SKM-1 treated with dmso at 0.1 percent for 144 hours (cell line): ENCODE measurements at regions not wholly inside any gene's neighbourhood (a gene's known extent, or its start where the extent isn't known, plus 50 kb on each side); places are given as distances from the start of the nearest gene placed in this dataset.

Experiments used
- DNase-seq: peaks from one replicate; lab custom pipeline; 2025; ENCODE audit not compliant: unreplicated experiment; lab: John Stamatoyannopoulos, UW

DNA sequence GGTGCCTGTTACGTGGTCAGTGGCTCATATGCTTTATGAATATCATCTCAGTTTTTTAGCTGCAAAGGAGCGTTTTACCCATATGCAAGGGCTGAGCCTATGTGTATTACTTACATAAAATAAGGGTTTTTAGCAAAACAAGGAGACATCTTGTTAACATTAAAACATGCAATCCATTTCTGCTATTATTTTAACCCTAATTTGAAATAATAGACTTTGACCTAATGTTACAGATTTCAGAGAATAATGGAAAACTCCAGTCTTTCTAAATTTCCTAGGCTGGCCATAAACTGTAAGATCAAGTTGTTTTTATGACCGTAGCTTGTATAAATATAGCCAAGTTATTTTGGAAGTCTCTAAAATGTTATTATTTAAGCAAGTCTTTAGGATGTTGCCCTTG lies 121.1 kb upstream of the SEMA6A start:
- no peak for DNase-seq

DNA sequence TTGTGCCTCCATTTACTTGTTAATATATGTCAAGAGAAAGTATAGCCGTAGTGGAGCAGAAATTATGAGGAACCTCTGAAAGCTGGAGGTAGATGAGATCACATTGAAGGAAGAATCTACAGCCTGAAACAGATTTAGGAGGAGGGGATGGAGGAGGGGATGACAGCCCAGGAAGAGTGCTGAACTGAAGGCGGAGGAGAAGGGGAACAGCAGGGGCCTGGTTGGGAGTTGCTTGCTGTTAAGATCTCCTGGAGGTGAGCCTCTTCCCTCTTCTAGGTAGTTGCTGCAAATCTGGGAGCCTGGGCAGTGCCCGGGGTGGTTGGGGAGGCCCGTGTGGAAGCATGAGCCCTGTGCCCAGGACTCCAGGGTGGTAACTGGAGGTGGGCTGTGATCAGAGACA lies 111.8 kb upstream of the SEMA6A start:
- no peak for DNase-seq

DNA sequence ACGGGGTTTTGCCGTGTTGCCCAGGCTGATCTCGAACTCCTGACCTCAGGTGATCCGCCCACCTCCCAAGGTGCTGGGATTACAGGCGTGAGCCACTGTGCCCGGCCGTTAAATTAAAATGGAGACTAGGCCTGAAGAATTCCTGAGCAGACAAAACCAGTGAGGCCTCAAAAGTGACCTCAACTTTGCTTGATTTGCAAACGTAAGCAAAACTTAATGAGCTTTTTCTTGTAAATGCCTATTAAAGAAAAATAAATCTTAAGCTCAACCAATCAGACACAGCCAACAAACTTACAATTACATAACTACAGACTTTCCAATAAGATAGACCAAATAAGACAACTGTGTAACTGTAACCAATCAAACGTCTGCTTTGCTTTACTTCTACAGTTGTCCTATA lies 111.3 kb upstream of the SEMA6A start:
- DNase-seq, result no peak

DNA sequence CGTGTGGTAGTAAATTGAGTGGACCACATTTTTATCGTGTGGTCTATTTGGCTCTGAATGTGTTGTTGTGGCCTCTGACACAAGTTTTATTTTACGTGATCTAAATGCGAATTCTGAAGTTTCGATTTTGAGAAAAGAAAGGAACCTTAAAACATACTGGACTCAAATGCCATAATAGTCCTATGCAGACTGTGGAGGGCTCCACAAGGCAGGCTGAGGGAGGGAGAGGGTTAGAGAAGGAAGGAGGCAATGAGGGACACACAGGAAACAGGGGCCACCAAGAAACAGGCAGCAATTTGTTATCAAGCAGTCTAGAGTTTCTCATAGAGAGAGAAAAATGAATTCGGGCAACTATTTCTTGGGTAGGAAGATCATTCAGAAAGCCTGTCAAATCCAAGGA lies 110.4 kb upstream of the SEMA6A start:
- no peak for DNase-seq

DNA sequence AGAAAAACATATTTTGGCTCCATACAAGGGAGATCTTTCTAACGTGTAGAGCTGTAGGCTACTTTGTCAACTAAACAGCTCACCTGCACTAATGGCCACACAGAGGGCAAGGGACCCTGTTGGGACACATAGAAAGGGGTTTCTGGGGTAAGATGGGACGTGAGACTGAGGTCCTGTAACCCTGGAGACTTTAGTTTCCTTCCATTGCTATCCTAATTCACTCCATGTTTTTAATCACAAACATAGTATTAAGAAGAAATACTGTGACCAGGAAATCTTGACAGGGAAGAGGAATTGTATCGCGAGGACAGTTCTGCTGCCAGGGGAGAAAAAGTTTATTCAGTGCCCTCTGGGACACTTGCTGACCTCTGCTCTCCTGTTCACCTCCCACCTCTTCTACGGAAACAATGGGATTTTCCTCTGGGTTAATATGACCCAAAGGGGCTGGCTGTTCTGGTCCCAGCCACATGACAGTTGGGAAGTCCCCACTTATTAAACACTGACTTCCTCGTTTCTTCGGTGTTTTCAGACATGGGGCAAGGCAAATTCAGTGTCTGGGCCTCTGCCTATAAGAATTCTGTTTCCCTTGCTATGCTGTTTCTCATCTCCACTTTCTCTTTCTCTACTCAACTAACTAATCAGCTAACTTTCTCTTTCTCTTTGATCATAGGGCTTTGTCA lies 106.9 kb upstream of the SEMA6A start:
- DNase-seq, result no peak

DNA sequence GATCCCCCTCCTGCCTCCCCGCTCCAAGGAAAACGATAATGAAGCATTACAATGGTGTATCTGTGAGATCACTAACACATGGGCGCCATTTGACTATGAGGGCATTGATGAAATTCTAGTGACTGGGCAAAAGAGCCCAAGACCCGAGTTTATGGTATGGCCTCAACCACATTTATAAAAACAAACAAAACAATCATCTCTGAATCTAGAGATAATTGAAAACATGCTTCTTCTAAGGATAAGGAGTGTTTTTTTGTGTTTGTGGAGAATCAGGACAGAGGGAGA lies 100.9 kb upstream of the SEMA6A start:
- DNase-seq, result no peak

DNA sequence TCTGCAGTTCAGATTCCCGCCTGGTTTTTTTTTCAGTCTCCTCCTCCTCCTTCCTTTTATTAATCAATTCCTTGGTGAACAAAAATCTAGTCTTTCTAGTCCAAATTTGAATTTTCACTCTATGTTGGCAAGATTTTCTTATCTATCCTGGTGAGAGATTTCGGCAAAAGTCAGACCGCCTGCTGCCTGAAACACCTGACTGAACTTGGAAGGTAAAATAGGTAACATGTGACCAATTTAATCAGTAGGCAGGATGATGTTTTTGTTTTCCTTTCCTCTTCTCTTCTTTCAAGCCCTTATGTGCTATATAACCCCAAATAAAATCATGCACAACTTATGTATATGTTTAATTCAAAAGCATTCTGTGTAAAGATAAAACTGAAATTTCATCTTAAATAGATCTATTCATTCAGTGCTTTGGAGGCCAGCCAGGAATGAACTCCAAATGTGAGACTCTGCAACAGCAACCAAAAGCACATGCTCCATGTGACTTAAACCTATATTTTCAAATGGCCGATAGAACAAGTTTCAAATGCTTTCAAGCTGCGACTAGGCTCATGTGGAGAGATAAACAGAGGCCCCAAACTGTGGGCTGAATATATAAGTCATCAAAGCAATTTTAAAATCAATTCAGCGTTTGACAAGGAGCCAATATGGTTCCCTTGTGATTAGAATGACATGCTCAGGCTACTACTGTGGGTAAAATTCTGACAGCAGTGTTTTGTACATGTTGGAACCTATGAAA lies 100.4 kb upstream of the SEMA6A start:
- DNase-seq, result no peak

DNA sequence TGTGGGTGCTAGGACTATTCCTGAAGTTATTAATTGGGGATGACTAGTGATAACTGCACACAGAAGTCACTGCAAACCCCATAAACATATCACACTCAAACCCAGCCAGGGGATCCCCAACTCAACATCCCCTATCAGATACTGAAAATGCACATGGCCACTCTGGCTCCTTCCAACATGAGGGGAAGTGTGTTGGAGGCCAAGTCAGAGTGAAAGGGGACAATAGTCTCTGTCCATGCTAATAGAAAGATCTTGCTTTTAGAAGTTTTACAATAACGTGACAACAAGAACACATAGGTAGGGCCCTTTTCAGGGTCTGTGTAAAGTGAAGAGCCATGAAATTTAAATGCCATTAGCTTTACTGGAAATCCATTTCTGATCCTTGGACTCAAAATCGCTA lies 98.8 kb upstream of the SEMA6A start:
- no peak for DNase-seq

DNA sequence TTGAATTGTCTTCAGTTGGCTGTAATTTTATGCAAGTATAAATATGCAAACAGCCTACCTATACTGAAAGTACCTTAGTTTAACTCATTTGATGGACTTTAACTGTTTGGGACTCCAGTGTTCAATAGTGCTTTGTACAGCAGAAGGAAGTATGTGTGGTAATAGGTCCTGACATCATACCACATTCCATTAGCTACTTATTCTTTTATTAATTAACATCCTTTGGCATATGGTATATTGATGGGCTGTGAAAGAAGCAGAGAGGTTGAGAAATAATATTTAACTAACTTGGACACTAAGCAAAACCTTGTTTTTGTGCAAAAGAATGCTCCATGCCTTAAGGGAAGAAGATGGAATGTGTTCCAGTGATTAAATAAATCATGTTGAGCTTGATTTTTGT lies 97.6 kb upstream of the SEMA6A start:
- DNase-seq, result no peak

DNA sequence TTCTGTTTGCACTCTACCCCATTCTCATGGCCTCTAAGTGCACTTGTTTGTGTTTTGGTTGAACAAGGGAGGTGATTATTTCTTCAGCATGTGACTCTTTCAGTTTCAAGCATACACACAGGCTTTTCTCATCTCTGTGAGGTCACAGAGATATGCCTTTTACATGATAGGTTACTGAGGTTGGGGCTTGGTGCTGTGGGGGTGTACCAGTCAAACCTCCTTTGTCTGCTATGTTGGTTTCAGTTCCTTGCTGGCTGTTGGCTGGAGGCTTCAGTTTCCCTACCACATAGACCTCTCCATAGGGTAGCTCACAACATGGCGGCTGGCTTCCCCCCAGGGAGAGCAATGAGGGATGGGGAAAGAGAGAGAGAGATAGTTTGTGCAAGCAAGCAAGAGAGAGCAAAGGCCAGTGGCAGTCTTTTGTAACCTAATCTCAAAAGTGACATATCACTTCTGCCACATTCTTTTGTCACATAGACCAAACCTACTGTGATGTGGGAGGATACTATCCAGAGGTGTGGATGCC lies 96.7 kb upstream of the SEMA6A start:
- no peak for DNase-seq

DNA sequence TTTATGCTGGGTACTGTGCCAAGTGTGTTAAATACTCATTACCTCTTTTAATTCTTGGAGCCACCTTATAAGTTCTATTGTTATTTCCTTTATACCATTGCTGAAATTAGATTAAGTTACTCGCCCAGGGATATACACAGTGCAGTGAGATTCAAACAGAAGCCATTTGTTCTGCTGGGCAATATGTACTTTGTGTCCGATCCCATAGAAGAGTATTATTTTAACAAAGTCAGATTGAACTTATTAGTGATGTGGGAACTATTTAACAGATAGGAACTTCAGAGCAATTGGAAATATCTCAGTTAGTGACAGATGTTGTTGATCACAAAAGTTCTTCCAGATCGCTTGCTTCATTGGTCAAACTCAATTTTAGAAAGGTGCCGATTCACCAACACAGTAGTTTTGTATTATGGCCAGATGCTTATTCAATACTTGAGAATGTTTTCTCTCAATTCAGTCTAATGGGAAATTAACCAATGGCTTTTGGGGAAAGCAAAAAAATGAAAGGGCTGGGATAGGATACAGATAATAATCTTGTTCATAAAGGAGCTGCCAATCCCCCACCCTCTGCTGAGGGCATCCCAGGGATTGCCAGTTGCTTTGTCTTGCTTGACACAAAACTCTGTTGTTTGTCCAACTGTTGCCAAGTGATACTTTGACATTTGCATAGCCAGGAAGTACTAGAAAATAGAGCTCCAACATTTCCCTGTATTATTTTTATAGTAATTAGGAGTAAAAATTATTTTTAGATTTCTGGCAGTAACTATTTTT lies 94.8 kb upstream of the SEMA6A start:
- DNase-seq, result no peak

DNA sequence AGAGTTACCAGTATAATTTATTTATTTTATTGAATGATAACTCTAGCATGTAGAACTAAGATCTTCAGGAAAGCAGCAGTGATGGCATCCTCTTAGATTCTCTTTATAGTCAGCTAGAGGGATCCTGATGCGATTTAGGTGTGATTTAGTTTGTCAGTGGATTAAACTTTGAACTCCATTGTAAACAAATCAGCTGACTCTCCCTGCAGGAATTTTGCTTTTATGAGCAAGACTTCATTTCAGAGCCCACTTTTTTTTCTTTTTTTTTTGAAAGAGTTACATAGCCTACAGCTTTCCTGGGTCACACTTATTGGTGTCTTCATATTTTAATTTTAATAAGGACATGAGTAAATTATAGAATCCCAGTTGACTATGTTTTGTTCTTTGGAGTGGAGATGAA lies 93.8 kb upstream of the SEMA6A start:
- DNase-seq, result no peak

DNA sequence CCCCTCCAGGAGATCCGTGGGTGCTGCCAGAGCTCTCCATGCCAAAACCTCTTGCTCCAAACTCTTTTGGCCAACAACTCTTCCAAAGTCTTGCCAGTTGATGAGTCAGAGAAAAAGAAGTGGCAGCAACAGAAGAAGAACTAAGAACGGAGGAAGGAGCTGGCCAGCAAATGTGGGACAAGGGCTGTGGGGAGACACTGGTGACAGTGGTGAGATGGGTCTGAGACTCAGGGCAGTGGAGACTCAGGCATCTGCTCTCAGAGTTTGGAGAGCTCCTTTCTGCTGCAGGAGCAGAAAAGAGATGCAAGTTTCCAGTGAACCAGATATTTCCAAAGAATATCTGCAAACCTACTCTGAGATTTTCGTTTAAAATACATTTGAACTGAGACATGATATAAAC lies 92.3 kb upstream of the SEMA6A start:
- DNase-seq, result no peak

DNA sequence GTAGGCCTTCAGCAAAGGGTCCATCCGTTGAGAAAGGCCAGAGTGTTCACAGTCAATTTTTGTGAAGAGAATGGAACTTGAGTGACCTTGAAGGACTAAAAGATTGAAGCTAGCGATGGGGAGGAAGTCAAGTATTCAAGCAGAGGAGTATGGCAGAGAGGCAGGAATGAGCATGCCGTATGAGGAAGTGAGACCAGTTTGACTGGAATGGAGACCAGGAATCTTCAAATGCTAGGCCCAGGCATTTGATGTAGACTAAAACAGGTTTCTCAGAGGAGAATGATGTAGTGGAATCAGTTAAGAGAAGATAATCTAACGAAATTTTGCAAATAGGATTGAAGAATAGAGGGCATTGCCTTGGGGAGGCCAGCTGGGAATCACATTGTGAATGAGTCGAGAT lies 90.4 kb upstream of the SEMA6A start:
- no peak for DNase-seq

DNA sequence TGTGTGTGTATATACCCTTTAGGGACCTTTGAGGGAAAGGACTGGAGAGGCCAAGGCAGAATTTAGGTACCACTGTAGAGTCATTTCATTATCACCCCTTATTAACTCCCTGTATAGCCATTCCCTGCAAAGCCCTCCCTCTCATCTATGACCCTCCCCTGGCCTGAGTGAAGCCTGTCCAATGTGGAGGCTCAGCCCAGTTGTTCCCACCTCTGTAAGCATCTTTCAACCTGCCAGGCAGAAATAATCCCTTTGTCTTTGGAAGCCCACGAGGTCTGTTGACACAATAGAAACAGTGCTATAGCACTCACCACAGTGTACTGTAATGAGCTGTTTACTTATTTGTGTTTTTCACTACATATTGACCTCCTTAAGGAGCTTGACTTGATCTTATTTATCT lies 88.5 kb upstream of the SEMA6A start:
- DNase-seq, result no peak

DNA sequence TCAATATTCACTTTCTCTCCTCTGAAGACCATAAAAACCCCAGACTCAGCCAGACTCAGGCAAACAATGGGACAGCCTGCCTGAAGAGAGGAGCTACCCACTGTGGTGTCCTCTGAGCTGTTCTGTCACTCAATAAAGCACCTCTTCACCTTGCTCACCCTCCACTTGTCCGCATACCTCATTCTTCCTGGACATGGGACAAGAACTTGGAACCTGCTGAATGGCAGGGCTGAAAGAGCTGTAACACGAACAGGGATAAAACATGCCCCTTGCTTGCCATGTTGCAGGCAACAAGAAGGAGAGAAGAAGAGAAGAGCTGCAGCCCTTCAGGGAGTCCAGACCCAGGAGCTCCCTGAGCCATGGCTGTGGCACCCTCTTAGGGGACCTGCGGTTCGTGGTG lies 86.8 kb upstream of the SEMA6A start:
- no peak for DNase-seq

DNA sequence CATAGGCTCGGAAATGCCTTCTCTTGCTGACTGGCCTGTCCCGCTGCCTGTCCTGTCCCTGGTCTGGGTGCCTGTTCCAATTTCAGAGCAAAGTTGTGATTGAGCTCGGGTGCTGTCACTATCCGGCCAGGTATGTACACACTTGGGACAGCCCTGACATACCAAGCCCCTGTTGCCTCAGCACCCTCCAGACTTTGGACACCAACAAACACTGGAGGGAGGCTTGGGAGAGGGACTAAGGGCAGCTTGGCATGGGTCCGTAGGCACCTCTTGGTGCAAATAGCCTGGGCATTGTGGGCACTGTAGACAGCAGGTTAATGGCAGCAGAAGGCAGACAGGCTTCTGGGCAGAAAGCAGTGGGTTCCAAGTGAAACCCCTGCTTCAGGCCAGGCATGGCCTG lies 86.3 kb upstream of the SEMA6A start:
- no peak for DNase-seq

DNA sequence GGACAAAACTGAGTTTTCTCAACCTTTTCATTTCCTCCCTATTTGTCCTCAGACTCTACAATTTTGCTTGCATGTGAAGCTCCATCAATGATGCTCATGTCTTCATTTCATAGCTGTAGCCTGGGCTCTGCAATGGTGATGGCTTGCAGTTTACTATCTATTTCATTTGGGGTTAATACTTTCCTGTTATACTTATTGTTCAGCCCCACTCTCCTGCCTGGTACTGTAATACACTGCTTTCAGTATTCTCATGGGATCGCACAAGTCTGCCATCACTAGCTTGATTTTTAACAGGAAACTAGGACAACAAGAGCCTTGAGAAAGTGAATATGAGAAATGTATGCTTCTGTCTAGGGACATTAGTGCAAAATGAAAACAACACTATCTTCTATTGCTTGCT lies 84.2 kb upstream of the SEMA6A start:
- DNase-seq, result no peak

DNA sequence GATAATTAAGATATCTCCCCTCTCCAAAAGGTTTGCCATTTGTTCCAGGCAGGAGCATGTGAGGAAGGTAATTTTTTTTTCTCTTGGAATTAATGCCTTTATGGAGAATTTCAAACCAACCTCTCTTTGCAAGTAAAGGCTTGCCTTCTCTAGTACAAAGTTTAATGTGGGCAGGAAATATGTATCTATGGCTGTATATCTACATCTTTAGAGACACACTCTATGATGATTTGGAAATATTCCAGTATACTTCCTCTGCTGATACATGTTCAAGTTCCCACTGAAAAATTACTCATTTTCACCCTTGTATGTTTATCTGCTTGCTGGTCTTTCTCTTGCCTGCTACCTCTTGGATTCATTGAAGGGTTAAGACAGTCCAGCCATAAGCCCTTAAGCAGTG lies 83.5 kb upstream of the SEMA6A start:
- DNase-seq, result no peak

DNA sequence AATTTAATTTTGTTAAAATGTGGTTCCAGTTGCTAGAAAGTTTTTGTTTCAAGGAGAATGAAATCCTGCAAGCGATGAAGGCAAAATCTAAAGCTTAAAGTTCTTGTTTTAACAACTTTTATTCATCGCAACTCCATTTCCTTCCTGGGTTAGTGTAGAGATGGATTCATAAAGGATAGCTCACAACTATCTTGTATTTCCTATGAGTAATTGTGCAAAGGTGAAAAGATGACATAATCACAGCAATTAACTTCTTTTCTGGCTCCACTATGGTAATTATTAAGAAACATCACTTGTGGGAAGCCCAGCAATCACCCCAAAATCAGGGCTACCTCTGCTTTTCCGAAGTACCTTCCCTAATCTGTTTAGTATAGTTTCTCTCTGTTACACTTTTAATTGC lies 80.8 kb upstream of the SEMA6A start:
- no peak for DNase-seq

DNA sequence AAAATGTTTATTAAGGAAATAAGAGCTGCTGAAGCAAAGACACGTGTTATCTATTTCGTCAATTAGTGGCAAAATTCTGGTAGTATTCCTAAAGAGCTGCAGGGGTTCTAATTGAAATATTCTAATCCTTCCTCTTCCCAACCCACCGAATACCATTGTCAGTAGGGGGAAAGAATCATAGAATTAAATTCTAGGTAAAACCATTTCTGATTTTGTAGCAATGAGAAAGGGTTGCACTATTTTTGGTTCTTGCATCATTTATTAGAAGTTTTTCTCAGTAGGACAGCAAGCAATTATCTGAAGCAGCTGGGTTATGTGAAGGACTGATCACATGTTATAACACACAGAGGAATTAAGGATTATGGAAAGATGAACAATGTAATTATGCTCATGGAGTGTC lies 80.3 kb upstream of the SEMA6A start:
- no peak for DNase-seq

DNA sequence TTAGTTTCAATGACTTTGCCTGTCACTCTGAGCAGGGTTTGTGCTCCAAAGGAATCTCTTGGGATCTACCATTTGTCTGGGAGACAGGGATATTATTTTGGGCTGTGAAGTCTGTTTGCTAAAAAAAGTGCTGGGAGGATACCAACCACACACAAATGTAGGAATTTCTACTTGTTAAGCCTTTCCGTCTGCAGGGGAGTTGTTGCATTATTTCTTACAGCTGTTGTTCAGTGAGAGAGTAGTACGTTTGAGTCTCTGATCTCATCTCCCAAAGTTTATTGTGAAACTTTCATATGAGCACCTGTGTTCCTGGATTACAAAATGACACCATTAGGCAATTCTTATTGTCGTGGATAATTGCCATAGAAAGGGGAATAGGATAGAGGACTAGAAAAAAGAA lies 78.3 kb upstream of the SEMA6A start:
- DNase-seq, result no peak
